Body of pancreas (tissue), 4 donors: ENCODE measurements at regions not wholly inside any gene's neighbourhood (a gene's known extent, or its start where the extent isn't known, plus 50 kb on each side); places are given as distances from the start of the nearest gene placed in this dataset.

Experiments used
- ATAC-seq: fragments of 150-250 bp; one replicate; pipeline ENCODE4 v1.9.1; 2016
- DNase-seq, 4 donors: peaks; one replicate each; pipeline ENCODE4 v3.0.0-alpha.2; 2019
- H3K27ac ChIP-seq, 4 donors: fragments of 200-600 bp; sonication (generic); 1 replicate in 3 of 4; 2 replicates in 1 of 4; pipeline versions ENCODE4 v1.5.1 to v1.6.1; 2016 to 2019; ENCODE audit warnings: mild to moderate bottlenecking in 1 of 4, mixed read lengths in 1 of 4, moderate library complexity in 1 of 4
- H3K27me3 ChIP-seq, 2 donors: fragments of 200-600 bp; sonication (generic); one replicate each; pipeline ENCODE4 v1.6.0; 2016; ENCODE audit warnings: mild to moderate bottlenecking in 1 of 2
- H3K36me3 ChIP-seq, 2 donors: fragments of 200-600 bp; sonication (generic); replicated peaks in 1 of 2; 2 replicates each; pipeline ENCODE4 v1.5.1; 2016; ENCODE audit warnings: low read depth in 2 of 2; ENCODE audit not compliant: insufficient read depth in 1 of 2
- H3K4me1 ChIP-seq: fragments of 200-600 bp; sonication (generic); one replicate; pipeline ENCODE4 v1.6.0; 2016
- H3K4me3 ChIP-seq, 2 donors: fragments of 200-600 bp; sonication (generic); 1 replicate in 1 of 2; 2 replicates in 1 of 2; pipeline ENCODE4 v1.5.1; 2016 to 2019
- H3K9me3 ChIP-seq, 3 donors: fragments of 200-600 bp; sonication (generic); 1 replicate in 2 of 3; 2 replicates in 1 of 3; pipeline ENCODE4 v1.5.1; 2016
- CTCF ChIP-seq, 7 experiments: fragments of 450-650 bp in 4 of 7; fragments of 200-600 bp in 3 of 7; sonication (generic) in 3 of 7; IDR thresholded peaks; one replicate each; pipeline ENCODE4 v1.5.1; 2016 to 2019; ENCODE audit warnings: antibody characterized with exemption in 7 of 7
- POLR2A ChIP-seq, 3 donors: fragments of 450-650 bp; IDR thresholded peaks; one replicate each; pipeline ENCODE4 v1.6.1; 2016; ENCODE audit warnings: antibody characterized with exemption in 3 of 3, mild to moderate bottlenecking in 2 of 3
- WGBS, 2 donors: methylation state at CpG; one replicate each; pipeline ENCODE4 v1.1.5; 2017; 5-methylcytosine and 5-hydroxymethylcytosine counted together
- intact Hi-C: fragments of 100-400 bp; cut with DNase I; formaldehyde crosslinking; loops from one replicate; pipeline ENCODE4 v1.15.1; 2023

GRCh38 chr4:32147446-32148085, 1427.4 kb downstream of the PCDH7 start:
- ATAC-seq (no peak), DNase-seq (no peak)
- no peak for TF ChIP-seq POLR2A (IDR thresholded peaks at IDR 0.05)
- no peak for TF ChIP-seq CTCF (IDR thresholded peaks at IDR 0.05)
- Histone ChIP-seq H3K4me1 (no peaks in the 10 kb centered on the region), H3K27me3 (no peaks in the 10 kb centered on the region), H3K4me3 (no peak overlapping the region), H3K9me3 (no peaks in the 10 kb centered on the region), H3K27ac (no peak overlapping the region), H3K36me3 (no peaks in the 10 kb centered on the region)
- 72 to 74% methylated on average over 5 of the region's 5 CpGs for WGBS, 2 donors
- intact Hi-C loops = no loop called here

GRCh38 chr4:32148111-32148666, 1428.0 kb downstream of the PCDH7 start:
- H3K4me3 ChIP-seq = no peak overlapping the region
- WGBS, 2 donors = 63 to 68% methylated on average over 2 of the region's 2 CpGs
- H3K27ac ChIP-seq = no peak overlapping the region
- no peaks in the 10 kb centered on the region for H3K9me3 ChIP-seq
- DNase-seq (no peak), ATAC-seq (no peak)
- H3K27me3 ChIP-seq = no peaks in the 10 kb centered on the region
- no peaks in the 10 kb centered on the region for H3K36me3 ChIP-seq
- TF ChIP-seq POLR2A (IDR thresholded peaks at IDR 0.05) (no peak), CTCF (IDR thresholded peaks at IDR 0.05) (no peak)
- H3K4me1 ChIP-seq = no peaks in the 10 kb centered on the region
- intact Hi-C loops = no loop called here

- Histone ChIP-seq H3K36me3 (no peaks in the 10 kb centered on the region), H3K27ac (no peak overlapping the region), H3K4me1 (no peaks in the 10 kb centered on the region), H3K4me3 (no peak overlapping the region), H3K9me3 (no peaks in the 10 kb centered on the region), H3K27me3 (no peaks in the 10 kb centered on the region)
- intact Hi-C loops = no loop called here
- TF ChIP-seq CTCF (IDR thresholded peaks at IDR 0.05) = no peak
- TF ChIP-seq POLR2A (IDR thresholded peaks at IDR 0.05) = no peak
- DNase-seq (no peak), ATAC-seq (no peak)
- WGBS, 2 donors = 27 to 29% methylated on average over 1 of the region's 1 CpG
These were observed 1438.8 kb downstream of the PCDH7 start for GRCh38 chr4:32158961-32159360.

- no peak for TF ChIP-seq POLR2A (IDR thresholded peaks at IDR 0.05)
- TF ChIP-seq CTCF (IDR thresholded peaks at IDR 0.05) = no peak
- ATAC-seq (no peak), DNase-seq (no peak)
- H3K9me3 ChIP-seq = no peaks in the 10 kb centered on the region
- no peaks in the 10 kb centered on the region for H3K4me1 ChIP-seq
- H3K27me3 ChIP-seq = no peaks in the 10 kb centered on the region
- H3K27ac ChIP-seq = no peak overlapping the region
- no peak overlapping the region for H3K4me3 ChIP-seq
- 49% methylated on average over 3 of the region's 3 CpGs for WGBS, 2 donors
- intact Hi-C loops = no loop called here
- no peaks in the 10 kb centered on the region for H3K36me3 ChIP-seq
These were observed 1441.2 kb downstream of the PCDH7 start for GRCh38 chr4:32161392-32161791.

GRCh38 chr4:32163125-32163524, 1443.0 kb downstream of the PCDH7 start:
- intact Hi-C loops = no loop called here
- no peaks in the 10 kb centered on the region for H3K9me3 ChIP-seq
- ATAC-seq = no peak
- H3K27ac ChIP-seq = no peak overlapping the region
- no peaks in the 10 kb centered on the region for H3K36me3 ChIP-seq
- no peak for DNase-seq
- H3K4me3 ChIP-seq = no peak overlapping the region
- WGBS, 2 donors = 67 to 76% methylated on average over 3 of the region's 3 CpGs
- TF ChIP-seq CTCF (IDR thresholded peaks at IDR 0.05) = no peak
- TF ChIP-seq POLR2A (IDR thresholded peaks at IDR 0.05) = no peak
- H3K4me1 ChIP-seq = no peaks in the 10 kb centered on the region
- no peaks in the 10 kb centered on the region for H3K27me3 ChIP-seq
